SK-MEL-5 (cell line): ENCODE measurements at regions not wholly inside any gene's neighbourhood (a gene's known extent, or its start where the extent isn't known, plus 50 kb on each side); places are given as distances from the start of the nearest gene placed in this dataset.

Experiments
- DNase-seq: peaks from one replicate; pipeline ENCODE4 v3.0.0-alpha.2; 2016; ENCODE audit warnings: low read depth, low spot score
- in situ Hi-C: cut with HindIII; loops from 2 replicates; pipeline ENCODE4 v1.10.0; 2016; ENCODE audit warnings: low sequenced_read_pairs, high pct_unique_total_duplicates, low pct_unique_long_range_greater_than_20kb
- small RNA-seq, 2 experiments: library from RNA; depleted of rRNA; stranded (forward); fragments of <200 nt; gene quantifications; one replicate each; pipeline ENCODE3, GENCODE V24; 2014

GRCh38 chr1:22393587-22393986 lies 58.1 kb upstream of the ZBTB40 start:
- in situ Hi-C loops, result no loop called here
- DNase-seq, result no peak

GRCh38 chr1:22398656-22399420 lies 52.8 kb upstream of the ZBTB40 start:
- no peak for DNase-seq
- in situ Hi-C loops, result no loop called here

- in situ Hi-C loops, result no loop called here
- DNase-seq, result no peak
Measured at GRCh38 chr1:22399421-22400091, 52.1 kb upstream of the ZBTB40 start.

Small RNA genes in the stretch of these regions (small RNA-seq; reads per million reads assigned to genes)
- gene MIR4418, result 0 reads per million in 2 experiments
